HEK293T (cell line): ENCODE measurements at regions not wholly inside any gene's neighbourhood (a gene's known extent, or its start where the extent isn't known, plus 50 kb on each side); places are given as distances from the start of the nearest gene placed in this dataset.

Experiments used
- ARNT ChIP-seq: fragments of 450-650 bp; IDR thresholded peaks from 2 replicates; pipeline ENCODE4 v1.6.1; 2017; ENCODE audit warnings: mild to moderate bottlenecking
- BHLHE40 ChIP-seq: fragments of 450-650 bp; IDR thresholded peaks from 2 replicates; pipeline ENCODE4 v1.6.1; 2016; ENCODE audit warnings: mild to moderate bottlenecking, moderate library complexity, borderline replicate concordance
- ELF4 ChIP-seq: fragments of 450-650 bp; IDR thresholded peaks from 2 replicates; pipeline ENCODE4 v1.6.1; 2017; ENCODE audit warnings: antibody characterized with exemption
- FOXA1 ChIP-seq: fragments of 450-650 bp; IDR thresholded peaks from 2 replicates; pipeline ENCODE4 v1.6.1; 2016; ENCODE audit warnings: mild to moderate bottlenecking
- FOXK2 ChIP-seq: fragments of 450-650 bp; IDR thresholded peaks from 2 replicates; pipeline ENCODE4 v1.6.1; 2016; ENCODE audit warnings: mild to moderate bottlenecking
- FOXM1 ChIP-seq: fragments of 450-650 bp; IDR thresholded peaks from 2 replicates; pipeline ENCODE4 v1.6.1; 2017; ENCODE audit warnings: mild to moderate bottlenecking, borderline replicate concordance
- L3MBTL2 ChIP-seq: fragments of 450-650 bp; conservative IDR thresholded peaks from 2 replicates; pipeline ENCODE4 v1.6.1; 2016; ENCODE audit warnings: mild to moderate bottlenecking
- SP1 ChIP-seq: fragments of 450-650 bp; IDR thresholded peaks from 2 replicates; pipeline ENCODE4 v1.6.1; 2017
- SUZ12 ChIP-seq: fragments of 450-650 bp; IDR thresholded peaks from 2 replicates; pipeline ENCODE4 v1.6.1; 2016; ENCODE audit warnings: mild to moderate bottlenecking
- TARDBP ChIP-seq: fragments of 450-650 bp; IDR thresholded peaks from 2 replicates; pipeline ENCODE4 v1.6.1; 2016

DNA sequence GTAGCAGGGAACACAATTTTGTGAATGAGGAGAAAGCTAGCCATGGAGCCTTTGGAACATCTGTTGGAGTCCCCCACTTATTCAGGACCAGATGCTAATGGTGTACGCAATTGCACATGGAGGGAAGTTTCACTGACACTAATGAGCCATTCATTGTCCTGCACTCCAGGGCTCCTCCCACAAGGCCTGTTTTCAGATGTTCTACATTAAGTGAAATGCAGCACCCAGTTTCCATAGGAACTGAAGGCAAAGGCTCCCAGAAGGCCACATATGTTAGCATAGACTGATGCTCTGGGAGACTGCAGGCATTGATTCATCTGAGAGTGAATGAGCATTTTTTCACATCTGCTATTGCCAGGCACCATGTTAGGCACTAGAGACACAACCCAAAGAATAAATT, 399.5 kb downstream of the ETS1 start:
- no peak for TF ChIP-seq FOXK2
- no peak for TF ChIP-seq L3MBTL2
- TF ChIP-seq ELF4, result no peak
- TF ChIP-seq FOXA1, result no peak
- TF ChIP-seq FOXM1, result no peak
- no peak for TF ChIP-seq BHLHE40
- no peak for TF ChIP-seq SUZ12
- no peak for TF ChIP-seq SP1
- no peak for TF ChIP-seq TARDBP
- TF ChIP-seq ARNT, result no peak
